GM12891 (cell line): ENCODE measurements at regions not wholly inside any gene's neighbourhood (a gene's known extent, or its start where the extent isn't known, plus 50 kb on each side); places are given as distances from the start of the nearest gene placed in this dataset.

Experiments
- POLR2A ChIP-seq: IDR thresholded peaks from 2 replicates; pipeline ENCODE4 v1.6.1; 2011; ENCODE audit warnings: low read depth, low read length, control low read depth
- POLR2AphosphoS5 ChIP-seq: IDR thresholded peaks from 2 replicates; pipeline ENCODE4 v1.6.1; 2011; ENCODE audit warnings: low read depth, low read length, control low read depth

DNA sequence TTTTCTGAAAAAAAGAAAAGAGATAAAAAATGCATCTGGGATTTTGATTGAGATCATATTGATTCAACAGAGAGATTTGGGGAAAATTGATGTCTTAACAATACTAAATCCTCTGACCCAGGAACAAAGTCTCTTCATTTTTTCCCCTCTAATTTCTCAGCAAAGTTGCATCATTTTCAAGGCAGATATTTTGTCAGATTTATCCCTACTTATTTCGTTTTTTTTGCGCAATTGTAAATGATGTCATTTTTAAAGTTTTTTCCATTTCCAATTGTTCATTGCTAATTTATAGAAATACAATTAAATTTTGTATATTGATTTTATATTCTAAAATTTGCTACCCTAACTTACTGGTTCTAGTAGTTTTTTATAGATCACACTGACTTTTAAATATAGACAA is 97.7 kb upstream of the TMEM170B start:
- TF ChIP-seq POLR2A, result no peak
- no peak for TF ChIP-seq POLR2AphosphoS5
